Adrenal gland (tissue), 5 donors: ENCODE measurements at regions not wholly inside any gene's neighbourhood (a gene's known extent, or its start where the extent isn't known, plus 50 kb on each side); places are given as distances from the start of the nearest gene placed in this dataset.

Experiments
- CTCF ChIP-seq, 6 experiments: fragments of 450-650 bp in 4 of 6; fragments of 200-600 bp in 2 of 6; sonication (generic) in 1 of 6; IDR thresholded peaks; 1 replicate in 5 of 6; 2 replicates in 1 of 6; pipeline versions ENCODE4 v1.5.1 to v1.8.0; 2016 to 2021; ENCODE audit warnings: antibody characterized with exemption in 6 of 6, mild to moderate bottlenecking in 2 of 6, moderate library complexity in 1 of 6
- POLR2A ChIP-seq, 2 donors: fragments of 450-650 bp; IDR thresholded peaks; one replicate each; pipeline ENCODE4 v1.6.1; 2017; ENCODE audit warnings: antibody characterized with exemption in 2 of 2, mild to moderate bottlenecking in 2 of 2, moderate library complexity in 1 of 2
- donor health status: DM: no; HTN: no; CAD: no.

- TF ChIP-seq CTCF (IDR thresholded peaks at IDR 0.05) (no peak), POLR2A (IDR thresholded peaks at IDR 0.05) (no peak)
Measured at GRCh38 chr9:115396071-115396529, 278.1 kb upstream of the TNC start.
